ENCODE measurements at regions not wholly inside any gene's neighbourhood (a gene's known extent, or its start where the extent isn't known, plus 50 kb on each side); places are given as distances from the start of the nearest gene placed in this dataset.
"Not testable (repeated sequence)": the region's sequence is repeated elsewhere in the genome, so short reads cannot be mapped to it uniquely, and the experiment has no call there.

GRCh38 chr4:187491959-187492358 lies 503.6 kb upstream of the ZFP42 start:
- no peak for DNase-seq (ENCODE audit: low spot score)

DNA sequence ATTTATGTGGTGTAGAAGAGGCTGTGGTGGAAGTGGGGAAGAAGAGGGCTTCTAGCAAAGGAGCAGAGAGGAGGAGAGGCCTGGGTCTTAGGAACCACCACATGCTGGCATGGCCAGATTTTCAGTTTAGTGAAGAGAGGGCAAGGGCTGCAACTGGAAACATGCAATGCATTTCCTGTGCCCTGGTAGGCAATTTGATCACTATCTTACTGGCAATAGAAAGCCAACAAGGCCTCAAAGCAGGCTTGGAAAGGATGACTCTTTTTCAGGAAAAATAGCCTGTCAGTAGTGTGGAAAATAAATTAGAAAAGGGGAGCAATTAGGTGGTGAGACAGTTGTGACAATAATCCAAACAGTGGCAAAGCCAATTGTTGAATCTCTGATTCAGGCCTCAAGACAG lies 501.9 kb upstream of the ZFP42 start:
- no peak for DNase-seq (ENCODE audit: low spot score)

- no peak for DNase-seq (ENCODE audit: low spot score)
These were observed 495.6 kb upstream of the ZFP42 start for GRCh38 chr4:187499956-187500355.

- DNase-seq (ENCODE audit: low spot score): no peak
These were observed 494.8 kb upstream of the ZFP42 start for GRCh38 chr4:187500796-187501195.

DNA sequence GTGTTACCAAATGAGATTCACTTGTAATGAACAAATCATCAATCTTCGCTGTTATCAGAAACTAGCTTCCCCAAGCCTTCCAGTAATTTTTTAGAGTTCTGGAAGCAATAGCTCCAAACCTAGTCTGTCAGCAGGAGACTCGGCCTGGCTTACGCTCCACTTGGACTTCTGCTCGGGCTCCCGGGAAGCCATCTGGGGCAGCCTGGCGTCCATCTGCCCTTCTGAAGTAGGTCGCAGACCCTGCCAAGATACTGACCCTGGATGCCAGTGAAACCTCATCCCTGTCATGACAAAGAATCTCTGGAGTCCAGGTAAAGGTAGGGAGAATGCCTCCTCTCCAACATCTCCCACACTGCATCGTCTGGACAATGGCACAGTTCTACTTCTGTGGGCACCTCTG lies 493.8 kb upstream of the ZFP42 start:
- DNase-seq (ENCODE audit: low spot score): no peak

DNA sequence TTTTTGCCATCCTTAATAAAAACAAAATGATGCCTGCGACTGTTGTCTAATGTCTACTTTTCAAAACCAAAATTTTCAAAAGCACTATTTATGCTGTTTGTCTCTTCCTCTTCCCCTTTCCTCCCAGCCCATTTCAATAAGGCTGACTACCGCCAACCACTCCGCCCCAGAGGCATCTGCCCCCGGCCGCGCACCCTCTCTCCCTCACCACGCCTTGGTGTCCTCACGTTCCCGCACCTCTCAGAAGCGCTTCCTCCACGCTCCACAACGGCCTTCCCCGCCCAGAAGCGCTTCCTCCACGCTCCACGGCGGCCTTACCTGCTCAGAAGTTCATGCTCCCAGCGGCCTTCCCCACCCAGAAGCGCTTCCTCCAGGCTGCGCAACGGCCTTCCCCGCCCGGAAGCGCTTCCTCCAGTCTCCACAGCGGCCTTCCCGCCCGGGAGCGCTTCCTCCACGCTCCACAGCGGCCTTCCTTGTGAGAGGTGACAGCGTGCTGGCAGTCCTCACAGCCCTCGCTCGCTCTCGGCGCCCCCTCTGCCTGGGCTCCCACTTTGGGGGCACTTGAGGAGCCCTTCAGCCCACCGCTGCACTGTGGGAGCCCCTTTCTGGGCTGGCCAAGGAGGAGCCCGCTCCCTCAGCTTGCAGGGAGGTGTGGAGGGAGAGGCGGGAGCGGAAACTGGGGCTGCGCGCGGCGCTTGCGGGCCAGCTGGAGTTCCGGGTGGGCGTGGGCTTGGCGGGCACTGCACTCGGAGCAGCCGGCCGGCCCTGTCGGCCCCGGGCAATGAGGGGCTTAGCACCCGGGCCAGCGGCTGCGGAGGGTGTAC lies 490.4 kb upstream of the ZFP42 start:
- no peak for DNase-seq (ENCODE audit: low spot score)

DNA sequence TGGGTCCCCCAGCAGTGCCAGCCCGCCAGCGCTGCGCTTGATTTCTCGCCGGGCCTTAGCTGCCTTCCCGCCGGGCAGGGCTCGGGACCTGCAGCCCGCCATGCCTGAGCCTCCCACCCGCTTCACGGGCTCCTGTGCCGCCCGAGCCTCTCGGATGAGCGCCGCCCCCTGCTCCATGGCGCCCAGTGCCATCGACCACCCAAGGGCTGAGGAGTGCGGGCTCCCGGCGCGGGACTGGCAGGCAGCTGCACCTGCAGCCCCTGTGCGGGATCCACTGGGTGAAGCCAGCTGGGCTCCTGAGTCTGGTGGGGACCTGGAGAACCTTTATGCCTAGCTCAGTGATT lies 489.8 kb upstream of the ZFP42 start:
- not testable (repeated sequence) for DNase-seq (ENCODE audit: low spot score)

DNA sequence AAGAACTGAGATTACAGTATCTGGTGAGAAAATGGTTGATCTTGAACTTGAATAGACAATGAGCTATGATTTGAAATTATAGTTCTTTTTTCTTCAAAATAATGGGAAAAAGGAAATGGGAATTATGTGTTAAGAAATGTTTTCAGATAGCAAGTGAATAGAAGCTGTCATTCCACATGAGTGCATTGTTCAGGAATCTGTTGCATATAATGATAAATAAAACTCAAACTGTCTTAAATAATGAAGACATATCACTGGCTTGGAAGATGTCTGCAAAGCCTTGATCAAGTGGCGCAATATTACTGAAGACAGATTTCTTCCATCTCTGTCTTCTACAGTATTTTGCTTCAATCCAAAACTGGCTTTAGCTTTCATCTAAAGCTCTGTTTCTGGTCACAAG lies 479.3 kb upstream of the ZFP42 start:
- no peak for DNase-seq (ENCODE audit: low spot score)

- no peak for DNase-seq (ENCODE audit: low spot score)
These were observed 453.9 kb upstream of the ZFP42 start for GRCh38 chr4:187541666-187542065.

DNA sequence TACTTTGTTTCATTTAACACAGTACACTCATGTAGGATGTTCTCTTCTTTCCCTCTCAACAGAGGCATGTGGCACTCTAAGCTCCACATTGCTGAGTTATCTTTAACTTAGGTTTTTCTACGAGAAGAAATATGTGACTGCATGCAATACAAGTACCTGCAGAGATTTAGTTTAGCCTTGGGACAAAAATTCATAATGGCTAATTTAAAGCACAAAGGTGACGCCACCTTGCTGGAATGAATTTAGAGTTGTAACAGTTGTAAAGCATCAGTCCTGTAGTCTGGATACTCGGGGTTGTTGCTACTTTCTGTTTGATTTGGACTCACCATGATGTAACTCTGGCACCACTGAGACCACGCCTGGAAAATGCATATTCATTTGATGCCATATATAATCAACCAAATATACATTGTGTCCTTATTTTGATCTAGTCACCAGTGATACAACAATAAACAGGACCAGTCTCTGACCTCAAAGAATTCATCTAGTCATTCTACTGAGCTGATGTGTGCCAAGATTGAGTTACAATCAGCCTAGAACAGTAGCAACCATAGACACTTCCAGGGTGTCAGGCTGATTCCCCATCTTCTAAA lies 451.0 kb upstream of the ZFP42 start:
- DNase-seq (ENCODE audit: low spot score): no peak

GRCh38 chr4:187547316-187547715 lies 448.3 kb upstream of the ZFP42 start:
- no peak for DNase-seq (ENCODE audit: low spot score)

DNA sequence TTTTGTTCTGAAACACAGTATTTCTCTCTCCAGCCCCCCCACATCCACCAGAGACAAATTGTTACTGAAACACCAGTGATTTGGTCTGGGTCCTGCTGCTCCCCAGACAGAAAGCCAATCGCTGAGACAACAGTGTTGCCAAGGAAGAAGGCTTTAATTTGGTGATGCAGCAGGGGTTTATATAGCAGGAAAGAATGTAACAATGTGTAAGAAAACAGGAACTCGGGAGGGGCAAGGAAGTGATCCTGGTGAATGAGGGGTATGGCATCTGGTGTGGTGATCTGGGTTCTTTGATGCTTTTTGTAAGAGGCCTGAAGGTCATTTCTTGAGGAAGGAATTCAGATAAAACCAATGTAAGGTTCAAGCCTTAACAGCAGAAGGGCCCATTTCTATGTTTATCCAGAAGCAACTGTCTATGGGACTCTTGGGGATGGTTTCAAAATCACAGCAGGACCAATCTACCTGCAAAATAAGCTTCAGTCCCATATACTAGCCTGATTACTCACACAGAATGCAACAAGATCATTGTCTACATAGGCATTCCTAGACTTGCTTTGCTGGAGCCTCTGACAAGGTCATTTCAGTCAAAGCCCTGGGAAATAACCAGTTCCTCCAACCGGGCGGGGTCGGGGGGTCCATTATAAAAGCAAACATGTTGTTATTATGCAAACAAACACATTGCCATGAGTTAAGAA lies 445.2 kb upstream of the ZFP42 start:
- DNase-seq (ENCODE audit: low spot score): no peak

DNA sequence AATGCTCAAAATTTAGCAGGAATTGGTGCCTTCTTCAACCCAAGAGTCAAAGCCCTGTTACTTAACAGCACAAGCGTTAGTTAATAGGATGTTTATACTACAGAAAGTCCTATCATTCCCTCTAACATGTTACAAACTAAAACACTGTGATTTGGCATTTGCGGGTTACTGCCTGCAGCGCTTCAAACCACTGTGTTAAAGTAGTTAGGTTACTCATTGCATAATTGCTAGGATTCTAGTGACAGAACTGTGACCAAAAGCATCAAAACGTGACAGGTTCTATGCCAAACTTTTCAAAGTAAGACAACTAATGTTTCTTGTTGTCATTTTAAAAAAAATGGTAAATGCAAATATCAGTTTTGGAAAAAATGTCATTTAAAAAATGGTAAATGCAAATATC lies 442.8 kb upstream of the ZFP42 start:
- no peak for DNase-seq (ENCODE audit: low spot score)

DNA sequence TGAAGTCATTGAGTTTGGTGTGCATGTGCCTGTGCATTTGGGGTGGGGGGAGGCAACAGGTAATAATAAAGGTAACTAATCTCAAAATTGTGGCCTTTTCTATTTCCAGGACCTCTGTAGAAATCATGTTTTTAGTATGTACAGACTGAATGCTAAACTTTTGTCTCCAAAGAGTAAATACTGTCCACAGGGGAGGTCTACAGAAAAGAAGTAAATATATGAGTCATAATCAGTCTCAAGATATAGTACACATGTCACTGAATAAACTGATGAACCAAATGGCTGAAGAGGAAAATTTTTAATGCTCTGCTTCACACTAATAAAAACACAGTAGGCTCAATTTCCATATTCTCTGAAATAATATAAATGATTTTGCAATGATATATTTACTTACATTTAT lies 440.4 kb upstream of the ZFP42 start:
- DNase-seq (ENCODE audit: low spot score): no peak

DNA sequence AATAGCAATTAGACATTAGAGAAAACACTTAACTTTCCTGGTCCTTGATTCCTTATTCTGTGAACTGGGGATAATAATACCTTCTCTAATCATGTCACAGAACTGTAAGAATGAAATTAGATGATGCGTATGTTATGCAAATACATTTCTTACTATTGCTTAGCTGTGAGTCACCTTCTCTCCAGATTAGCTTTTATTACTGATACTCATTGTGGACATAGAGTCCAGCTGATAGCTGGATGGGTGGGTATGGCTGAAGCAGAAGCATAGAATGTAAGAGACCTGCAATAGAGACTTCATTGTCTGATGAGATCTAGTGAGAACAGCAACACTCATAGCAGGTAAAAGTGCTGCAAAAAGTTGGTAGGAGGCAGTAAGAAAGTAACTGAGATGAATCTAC lies 437.2 kb upstream of the ZFP42 start:
- no peak for DNase-seq (ENCODE audit: low spot score)

DNA sequence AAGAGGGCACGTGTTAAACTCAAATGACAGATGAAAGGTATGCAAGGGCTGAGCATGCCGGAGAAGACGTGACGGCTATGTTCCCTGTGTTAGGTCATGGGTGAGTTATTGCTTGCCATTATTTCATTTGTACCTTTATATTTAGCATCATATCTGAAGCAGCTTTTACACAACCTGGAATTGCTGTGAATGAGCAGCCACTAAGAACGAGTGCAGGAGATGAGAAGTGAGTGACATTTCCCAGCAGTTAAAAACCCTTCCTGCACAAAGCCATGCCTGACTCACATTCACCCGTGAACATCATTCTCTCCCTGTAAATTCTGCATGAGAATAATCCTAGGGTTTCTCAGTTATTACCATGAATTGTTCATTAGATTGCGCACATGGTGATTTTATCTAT lies 433.2 kb upstream of the ZFP42 start:
- no peak for DNase-seq (ENCODE audit: low spot score)

GRCh38 chr4:187565416-187565815 lies 430.2 kb upstream of the ZFP42 start:
- DNase-seq (ENCODE audit: low spot score): no peak

DNA sequence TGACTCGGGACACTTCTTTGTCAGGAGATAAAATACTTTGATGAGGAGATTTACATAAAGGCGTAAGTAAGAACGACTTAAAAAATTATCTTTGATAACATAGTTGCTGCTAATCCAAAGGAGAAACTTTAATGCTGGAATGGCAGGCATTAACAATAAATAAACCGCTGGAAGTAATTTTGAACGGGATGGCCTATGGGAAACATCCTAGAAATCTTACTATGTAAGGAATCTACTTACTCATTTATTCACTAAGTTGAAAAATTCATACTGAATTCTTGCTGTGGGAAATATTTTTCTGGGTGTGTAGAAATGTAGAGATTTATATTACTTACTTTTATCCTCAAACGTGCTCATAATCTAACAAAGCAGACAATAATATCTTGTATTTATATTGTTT lies 425.7 kb upstream of the ZFP42 start:
- no peak for DNase-seq (ENCODE audit: low spot score)

DNA sequence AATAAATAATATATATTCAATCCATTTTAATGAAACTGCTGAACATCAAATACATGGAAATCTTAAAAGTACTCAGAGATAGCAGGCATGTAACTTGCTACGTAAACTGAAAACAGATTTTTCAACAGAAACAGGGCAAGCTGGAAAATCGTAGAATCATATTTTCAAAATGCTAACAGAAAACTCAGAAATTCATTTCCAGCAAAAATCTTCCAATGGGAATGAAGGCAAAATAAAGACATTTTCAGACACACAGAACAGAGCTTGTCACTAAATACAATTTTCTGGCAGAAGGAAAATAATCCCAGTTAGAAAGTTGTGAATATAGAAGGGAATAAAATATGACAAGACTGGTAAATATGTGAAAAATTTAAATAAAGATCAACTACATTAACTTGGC lies 419.9 kb upstream of the ZFP42 start:
- no peak for DNase-seq (ENCODE audit: low spot score)

DNA sequence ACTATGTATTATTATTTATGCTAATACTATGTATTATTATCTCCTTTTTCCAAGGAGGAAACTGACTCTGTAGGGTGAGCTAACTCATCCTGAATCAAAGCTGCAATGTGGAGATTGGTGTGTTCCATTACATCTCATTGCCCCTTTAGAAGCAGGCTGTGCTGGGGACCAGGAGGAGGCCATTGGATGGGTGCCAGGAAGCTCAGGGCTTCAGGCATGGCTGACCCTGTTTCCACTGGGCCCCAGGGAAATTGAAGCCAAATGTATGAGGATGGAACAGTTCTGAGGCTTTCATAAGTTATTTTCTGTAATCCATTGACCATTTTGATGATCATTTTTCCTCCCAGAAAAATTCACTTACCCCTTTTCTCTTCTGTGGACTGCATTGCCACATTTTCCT lies 418.8 kb upstream of the ZFP42 start:
- no peak for DNase-seq (ENCODE audit: low spot score)

DNA sequence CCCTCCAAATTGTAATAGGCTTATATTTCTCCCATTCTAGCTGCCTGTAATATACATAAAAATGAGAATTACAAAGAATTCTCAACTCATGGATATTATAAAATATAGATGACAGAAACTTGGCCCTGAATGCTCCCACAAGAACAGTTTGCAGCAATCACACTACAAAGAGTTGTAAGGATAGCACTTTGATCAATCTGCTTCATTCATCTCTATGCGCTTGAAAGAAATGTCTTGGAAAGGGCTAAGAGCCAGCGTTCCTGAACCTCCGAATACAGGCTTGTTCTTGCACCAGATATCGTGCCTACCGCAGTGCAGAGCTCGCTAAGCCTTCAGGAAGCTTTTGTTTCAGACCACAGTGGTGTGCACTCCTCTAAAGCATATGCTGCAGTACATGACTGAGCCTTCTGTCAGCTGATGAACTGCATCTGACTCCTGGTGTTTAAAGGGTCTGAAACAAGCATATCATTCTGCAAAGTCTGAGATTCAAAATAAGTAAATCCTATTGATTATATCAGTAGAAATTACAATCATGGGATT lies 417.6 kb upstream of the ZFP42 start:
- DNase-seq (ENCODE audit: low spot score): no peak

DNA sequence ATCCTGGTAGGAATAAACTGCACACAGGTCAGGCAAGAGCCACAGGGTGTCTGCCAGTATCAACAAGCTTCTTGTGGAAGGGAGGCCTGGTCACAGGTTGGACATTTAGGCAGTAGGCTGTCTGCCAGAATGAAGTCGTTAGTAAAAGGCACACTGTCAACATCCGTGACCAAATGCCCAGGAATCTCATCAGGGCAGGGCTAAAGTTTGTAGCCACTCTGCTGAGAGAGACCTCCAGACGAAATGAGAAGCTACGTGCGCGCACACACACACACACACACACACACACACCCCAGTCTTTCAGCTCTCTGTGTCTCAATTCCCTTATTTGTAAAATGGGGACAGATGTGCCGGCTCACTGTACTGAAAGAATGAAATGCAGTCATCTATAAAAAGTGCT lies 408.7 kb upstream of the ZFP42 start:
- DNase-seq (ENCODE audit: low spot score): no peak

DNA sequence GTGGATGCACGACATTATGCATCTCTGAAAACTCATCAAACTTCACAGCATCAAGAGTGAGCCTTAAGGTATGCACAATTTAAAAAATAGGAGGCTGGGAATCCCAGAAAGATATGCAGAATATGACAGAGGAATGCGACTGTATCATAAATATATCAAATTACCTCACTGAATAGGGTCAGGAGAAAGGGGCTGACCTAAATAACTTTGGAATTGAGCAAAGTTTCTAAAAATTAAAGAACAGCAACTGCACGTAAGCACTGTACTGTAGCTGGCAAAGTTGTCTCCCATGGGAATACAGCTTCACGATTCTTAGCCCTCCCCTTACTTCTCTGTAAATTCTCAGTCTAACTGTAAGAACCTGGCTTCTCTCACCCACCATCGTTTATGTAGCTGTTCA lies 397.4 kb upstream of the ZFP42 start:
- no peak for DNase-seq (ENCODE audit: low spot score)
